GM12878 (cell line): ENCODE measurements at regions not wholly inside any gene's neighbourhood (a gene's known extent, or its start where the extent isn't known, plus 50 kb on each side); places are given as distances from the start of the nearest gene placed in this dataset.

ENCODE experiments used
- ATF3 ChIP-seq: IDR thresholded peaks from 2 replicates; pipeline ENCODE4 v1.6.1; 2011; ENCODE audit warnings: low read depth, mild to moderate bottlenecking, low read length, moderate library complexity, borderline replicate concordance; ENCODE audit errors: extremely low read depth
- BACH1 ChIP-seq: fragments of 450-650 bp; IDR thresholded peaks from 2 replicates; pipeline ENCODE4 v1.6.1; 2017; ENCODE audit warnings: mild to moderate bottlenecking, borderline replicate concordance
- BHLHE40 ChIP-seq, 2 experiments: fragments of 450-650 bp in 1 of 2; IDR thresholded peaks; 2 replicates each; pipeline ENCODE4 v1.6.1; 2011 to 2017; ENCODE audit warnings: low read depth in 2 of 2, borderline replicate concordance in 1 of 2, improper control_type of control experiment in 1 of 2, low read length in 1 of 2, mild to moderate bottlenecking in 1 of 2
- CHD2 ChIP-seq: IDR thresholded peaks from 2 replicates; pipeline ENCODE4 v1.6.1; 2011; ENCODE audit warnings: low read depth, low read length, improper control_type of control experiment, borderline replicate concordance
- CTCF ChIP-seq, 3 experiments: IDR thresholded peaks in 2 of 3; conservative IDR thresholded peaks in 1 of 3; 2 replicates each; pipeline ENCODE4 v1.5.1; 2011; ENCODE audit warnings: low read depth in 3 of 3, low read length in 3 of 3, mild to moderate bottlenecking in 3 of 3, control low read depth in 2 of 3, moderate library complexity in 2 of 3, inconsistent platforms in 1 of 3, mixed read lengths in 1 of 3; ENCODE audit not compliant: control insufficient read depth in 2 of 3, insufficient read depth in 1 of 3; ENCODE audit errors: extremely low read depth in 1 of 3
- ETV6 ChIP-seq, 2 experiments: fragments of 450-650 bp in 1 of 2; IDR thresholded peaks in 1 of 2; conservative IDR thresholded peaks in 1 of 2; 2 replicates each; pipeline ENCODE4 v1.6.1; 2014; ENCODE audit warnings: antibody characterized with exemption in 1 of 2, borderline replicate concordance in 1 of 2, low read depth in 1 of 2, mild to moderate bottlenecking in 1 of 2, moderate library complexity in 1 of 2
- GABPA ChIP-seq: IDR thresholded peaks from 2 replicates; pipeline ENCODE4 v1.6.1; 2014; ENCODE audit warnings: antibody characterized with exemption, low read depth, mild to moderate bottlenecking, inconsistent platforms
- HDAC2 ChIP-seq: fragments of 200-600 bp; sonication (generic); IDR thresholded peaks from 2 replicates; pipeline ENCODE4 v1.6.1; 2017
- POLR2A ChIP-seq: IDR thresholded peaks from 2 replicates; pipeline ENCODE4 v1.6.1; 2011; ENCODE audit warnings: low read depth, mild to moderate bottlenecking, low read length
- POU2F2 ChIP-seq: IDR thresholded peaks from 3 replicates; pipeline ENCODE4 v1.6.1; 2011; ENCODE audit warnings: low read depth, mild to moderate bottlenecking, low read length, borderline replicate concordance
- TBL1XR1 ChIP-seq: IDR thresholded peaks from 2 replicates; pipeline ENCODE4 v1.6.1; 2012; ENCODE audit warnings: low read depth, low read length, improper control_type of control experiment
- ZNF274 ChIP-seq: IDR thresholded peaks from one replicate; pipeline ENCODE4 v1.8.0; 2011; ENCODE audit not compliant: insufficient read length, insufficient read depth

GRCh38 chr10:109696462-109696861 is 226.8 kb downstream of the XPNPEP1 start:
- TF ChIP-seq BHLHE40 (IDR thresholded peaks at IDR 0.05; ENCODE audit: borderline replicate concordance in 1 of 2, low read depth in 2 of 2, low read length in 1 of 2) (no peak), ETV6 (conservative IDR thresholded peaks at IDR 0.05 in 1 of 2, IDR thresholded peaks at IDR 0.05 in 1 of 2; ENCODE audit: borderline replicate concordance in 1 of 2, low read depth in 1 of 2) (no peak), ATF3 (no peak), GABPA (no peak), CTCF (IDR thresholded peaks at IDR 0.05 in 2 of 3, conservative IDR thresholded peaks at IDR 0.05 in 1 of 3; ENCODE audit: control insufficient read depth in 2 of 3, extremely low read depth in 1 of 3, insufficient read depth in 1 of 3, low read depth in 3 of 3, low read length in 3 of 3) (no peak), BACH1 (no peak), ZNF274 (no peak), POLR2A (no peak), TBL1XR1 (no peak), CHD2 (no peak), HDAC2 (no peak), POU2F2 (no peak)
